ENCODE measurements at regions not wholly inside any gene's neighbourhood (a gene's known extent, or its start where the extent isn't known, plus 50 kb on each side); places are given as distances from the start of the nearest gene placed in this dataset.

GRCh38 chr14:65815127-65815526, 402.6 kb downstream of the FUT8 start:
- H3K4me1 ChIP-seq (ENCODE audit: control insufficient read depth in 1 of 2, insufficient read depth in 1 of 2, low read depth in 1 of 2, low read length in 1 of 2) = no peaks in the 10 kb centered on the region
- no peaks in the 10 kb centered on the region for H3K9me3 ChIP-seq
- H3K27me3 ChIP-seq = no peaks in the 10 kb centered on the region
- no peak overlapping the region for H3K27ac ChIP-seq
- no peak overlapping the region for H3K4me3 ChIP-seq (ENCODE audit: low read depth in 1 of 2, low read length in 1 of 2)
- H3K36me3 ChIP-seq = no peaks in the 10 kb centered on the region
- TF ChIP-seq CTCF (IDR thresholded peaks at IDR 0.05) = no peak

- Histone ChIP-seq H3K9me3 (no peaks in the 10 kb centered on the region), H3K36me3 (no peaks in the 10 kb centered on the region), H3K27ac (no peak overlapping the region), H3K4me3 (ENCODE audit: low read depth in 1 of 2, low read length in 1 of 2) (no peak overlapping the region), H3K4me1 (ENCODE audit: control insufficient read depth in 1 of 2, insufficient read depth in 1 of 2, low read depth in 1 of 2, low read length in 1 of 2) (no peaks in the 10 kb centered on the region), H3K27me3 (no peaks in the 10 kb centered on the region)
- TF ChIP-seq CTCF (IDR thresholded peaks at IDR 0.05) = no peak
Observed at GRCh38 chr14:65817011-65817410, 404.5 kb downstream of the FUT8 start.

- TF ChIP-seq CTCF (IDR thresholded peaks at IDR 0.05) = no peak
Observed at GRCh38 chr14:65819569-65819968, 407.0 kb downstream of the FUT8 start.

GRCh38 chr14:65821224-65821753, 408.8 kb downstream of the FUT8 start:
- TF ChIP-seq CTCF (IDR thresholded peaks at IDR 0.05) = no peak
- Histone ChIP-seq H3K27ac (no peak overlapping the region), H3K4me3 (ENCODE audit: low read depth in 1 of 2, low read length in 1 of 2) (no peak overlapping the region), H3K4me1 (ENCODE audit: control insufficient read depth in 1 of 2, insufficient read depth in 1 of 2, low read depth in 1 of 2, low read length in 1 of 2) (no peaks in the 10 kb centered on the region), H3K27me3 (peaks cover 3% of the 10 kb centered on the region), H3K9me3 (no peaks in the 10 kb centered on the region), H3K36me3 (no peaks in the 10 kb centered on the region)

More at GRCh38 chr14:65819569-65819968, 407.0 kb downstream of the FUT8 start:
- H3K9me3 ChIP-seq = no peaks in the 10 kb centered on the region
- no peaks in the 10 kb centered on the region for H3K27me3 ChIP-seq
- H3K36me3 ChIP-seq = no peaks in the 10 kb centered on the region
- no peaks in the 10 kb centered on the region for H3K4me1 ChIP-seq (ENCODE audit: control insufficient read depth in 1 of 2, insufficient read depth in 1 of 2, low read depth in 1 of 2, low read length in 1 of 2)
- H3K4me3 ChIP-seq (ENCODE audit: low read depth in 1 of 2, low read length in 1 of 2) = no peak overlapping the region
- no peak overlapping the region for H3K27ac ChIP-seq

- peaks cover 3% of the 10 kb centered on the region for H3K27me3 ChIP-seq
- no peak overlapping the region for H3K27ac ChIP-seq
- TF ChIP-seq CTCF (IDR thresholded peaks at IDR 0.05) = peak; percentile 62
- no peaks in the 10 kb centered on the region for H3K4me1 ChIP-seq (ENCODE audit: control insufficient read depth in 1 of 2, insufficient read depth in 1 of 2, low read depth in 1 of 2, low read length in 1 of 2)
- no peaks in the 10 kb centered on the region for H3K36me3 ChIP-seq
- H3K9me3 ChIP-seq = no peaks in the 10 kb centered on the region
- H3K4me3 ChIP-seq (ENCODE audit: low read depth in 1 of 2, low read length in 1 of 2) = no peak overlapping the region
Observed at GRCh38 chr14:65824285-65824977, 411.9 kb downstream of the FUT8 start.

Measured in neutrophil (primary cell).